Parathyroid adenoma (tissue), 2 donors: ENCODE measurements at regions not wholly inside any gene's neighbourhood (a gene's known extent, or its start where the extent isn't known, plus 50 kb on each side); places are given as distances from the start of the nearest gene placed in this dataset.
"Not testable (repeated sequence)": the region's sequence is repeated elsewhere in the genome, so short reads cannot be mapped to it uniquely, and the experiment has no call there.

Experiments used
- H2AFZ ChIP-seq: fragments of 300-600 bp; sonication (generic); one replicate; pipeline ENCODE4 v1.7.0; 2017; ENCODE audit warnings: antibody characterized with exemption, mild to moderate bottlenecking
- H3K27ac ChIP-seq: fragments of 300-600 bp; sonication (generic); one replicate; pipeline ENCODE4 v1.7.0; 2017
- H3K27me3 ChIP-seq: fragments of 300-600 bp; sonication (generic); one replicate; pipeline ENCODE4 v1.7.0; 2017; ENCODE audit warnings: low read length; ENCODE audit not compliant: control insufficient read depth, insufficient read depth
- H3K36me3 ChIP-seq: fragments of 300-600 bp; sonication (generic); one replicate; pipeline ENCODE4 v1.7.0; 2017; ENCODE audit warnings: low read length; ENCODE audit not compliant: control insufficient read depth, insufficient read depth
- H3K4me1 ChIP-seq: fragments of 300-600 bp; sonication (generic); one replicate; pipeline ENCODE4 v1.7.0; 2017; ENCODE audit warnings: control low read depth
- H3K4me2 ChIP-seq: fragments of 300-600 bp; sonication (generic); one replicate; pipeline ENCODE4 v1.7.0; 2017; ENCODE audit warnings: low read length
- H3K4me3 ChIP-seq: fragments of 300-600 bp; sonication (generic); one replicate; pipeline ENCODE4 v1.7.0; 2017; ENCODE audit warnings: low read depth, low read length
- H3K79me2 ChIP-seq: fragments of 300-600 bp; sonication (generic); one replicate; pipeline ENCODE4 v1.7.0; 2017; ENCODE audit warnings: control low read depth
- H3K9ac ChIP-seq: fragments of 300-600 bp; sonication (generic); one replicate; pipeline ENCODE4 v1.7.0; 2017; ENCODE audit warnings: mild to moderate bottlenecking
- H3K9me3 ChIP-seq: fragments of 300-600 bp; sonication (generic); one replicate; pipeline ENCODE4 v1.7.0; 2017; ENCODE audit warnings: low read length; ENCODE audit not compliant: control insufficient read depth
- TF ChIP-seq, protein P1 (sequence below): fragments of 300-600 bp; sonication (generic); IDR thresholded peaks from one replicate; pipeline ENCODE4 v1.7.0; 2017; ENCODE audit warnings: antibody characterized with exemption, mild to moderate bottlenecking
- donor health status: primary hyperparathyroidism.

- Histone ChIP-seq H3K9ac (no peak overlapping the region), H3K27me3 (no peaks in the 10 kb centered on the region), H3K4me1 (no peaks in the 10 kb centered on the region), H2AFZ (no peak overlapping the region), H3K79me2 (no peaks in the 10 kb centered on the region), H3K9me3 (no peaks in the 10 kb centered on the region), H3K36me3 (no peaks in the 10 kb centered on the region), H3K4me3 (no peak overlapping the region), H3K4me2 (no peak overlapping the region), H3K27ac (no peak overlapping the region)
- TF ChIP-seq, protein P1, sequence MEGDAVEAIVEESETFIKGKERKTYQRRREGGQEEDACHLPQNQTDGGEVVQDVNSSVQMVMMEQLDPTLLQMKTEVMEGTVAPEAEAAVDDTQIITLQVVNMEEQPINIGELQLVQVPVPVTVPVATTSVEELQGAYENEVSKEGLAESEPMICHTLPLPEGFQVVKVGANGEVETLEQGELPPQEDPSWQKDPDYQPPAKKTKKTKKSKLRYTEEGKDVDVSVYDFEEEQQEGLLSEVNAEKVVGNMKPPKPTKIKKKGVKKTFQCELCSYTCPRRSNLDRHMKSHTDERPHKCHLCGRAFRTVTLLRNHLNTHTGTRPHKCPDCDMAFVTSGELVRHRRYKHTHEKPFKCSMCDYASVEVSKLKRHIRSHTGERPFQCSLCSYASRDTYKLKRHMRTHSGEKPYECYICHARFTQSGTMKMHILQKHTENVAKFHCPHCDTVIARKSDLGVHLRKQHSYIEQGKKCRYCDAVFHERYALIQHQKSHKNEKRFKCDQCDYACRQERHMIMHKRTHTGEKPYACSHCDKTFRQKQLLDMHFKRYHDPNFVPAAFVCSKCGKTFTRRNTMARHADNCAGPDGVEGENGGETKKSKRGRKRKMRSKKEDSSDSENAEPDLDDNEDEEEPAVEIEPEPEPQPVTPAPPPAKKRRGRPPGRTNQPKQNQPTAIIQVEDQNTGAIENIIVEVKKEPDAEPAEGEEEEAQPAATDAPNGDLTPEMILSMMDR = no peak
These were observed 86.2 kb upstream of the CDH9 start for GRCh38 chr5:27124590-27124989.

GRCh38 chr5:27119736-27120321 lies 81.4 kb upstream of the CDH9 start:
- H3K79me2 ChIP-seq, H3K36me3 ChIP-seq, H3K4me2 ChIP-seq, H3K27me3 ChIP-seq, H3K4me1 ChIP-seq, H3K9ac ChIP-seq, H3K9me3 ChIP-seq, H3K27ac ChIP-seq, H3K4me3 ChIP-seq, H2AFZ ChIP-seq: not testable (repeated sequence)

- no peaks in the 10 kb centered on the region for H3K4me1 ChIP-seq
- H3K9me3 ChIP-seq = no peaks in the 10 kb centered on the region
These were observed 65.1 kb upstream of the CDH9 start for GRCh38 chr5:27103486-27103885.

DNA sequence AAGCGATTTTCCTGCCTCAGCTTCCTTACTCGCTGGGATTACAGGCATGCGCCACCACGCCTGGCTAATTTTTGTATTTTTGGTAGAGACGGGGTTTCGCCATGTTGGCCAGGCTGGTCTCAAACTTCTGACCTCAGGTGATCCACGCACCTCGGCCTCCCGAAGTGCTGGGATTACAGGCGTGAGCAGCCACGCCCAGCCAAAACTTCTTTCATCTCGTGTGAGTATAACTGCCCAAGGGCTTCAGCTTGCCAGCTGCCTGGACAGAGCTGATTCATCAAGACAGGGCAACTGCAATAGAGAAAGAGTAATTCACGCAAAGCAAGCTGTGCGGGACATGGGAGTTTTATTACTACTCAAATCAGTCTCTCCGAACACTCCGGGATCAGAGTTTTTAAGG lies 57.4 kb upstream of the CDH9 start:
- not testable (repeated sequence) for H3K36me3 ChIP-seq, H3K9ac ChIP-seq, H3K27ac ChIP-seq, H3K4me1 ChIP-seq, H3K9me3 ChIP-seq, H3K27me3 ChIP-seq, H3K4me3 ChIP-seq, H3K79me2 ChIP-seq, H3K4me2 ChIP-seq, H2AFZ ChIP-seq

More at GRCh38 chr5:27103486-27103885, 65.1 kb upstream of the CDH9 start:
- Histone ChIP-seq H2AFZ (no peak overlapping the region), H3K36me3 (no peaks in the 10 kb centered on the region), H3K27me3 (no peaks in the 10 kb centered on the region), H3K27ac (no peak overlapping the region), H3K4me3 (no peak overlapping the region), H3K4me2 (no peak overlapping the region), H3K9ac (no peak overlapping the region), H3K79me2 (no peaks in the 10 kb centered on the region)
- TF ChIP-seq, protein P1 = no peak

- H3K27ac ChIP-seq = no peak overlapping the region
- no peaks in the 10 kb centered on the region for H3K79me2 ChIP-seq
- no peak overlapping the region for H3K4me2 ChIP-seq
- no peaks in the 10 kb centered on the region for H3K4me1 ChIP-seq
- no peak overlapping the region for H3K9ac ChIP-seq
- TF ChIP-seq, protein P1 = no peak
- no peak overlapping the region for H2AFZ ChIP-seq
- H3K4me3 ChIP-seq = no peak overlapping the region
- no peaks in the 10 kb centered on the region for H3K27me3 ChIP-seq
- no peaks in the 10 kb centered on the region for H3K36me3 ChIP-seq
- no peaks in the 10 kb centered on the region for H3K9me3 ChIP-seq
These were observed 54.9 kb upstream of the CDH9 start for GRCh38 chr5:27093279-27093678.

GRCh38 chr5:27091858-27092257 lies 53.5 kb upstream of the CDH9 start:
- TF ChIP-seq, protein P1 = no peak
- H3K4me1 ChIP-seq = no peaks in the 10 kb centered on the region

DNA sequence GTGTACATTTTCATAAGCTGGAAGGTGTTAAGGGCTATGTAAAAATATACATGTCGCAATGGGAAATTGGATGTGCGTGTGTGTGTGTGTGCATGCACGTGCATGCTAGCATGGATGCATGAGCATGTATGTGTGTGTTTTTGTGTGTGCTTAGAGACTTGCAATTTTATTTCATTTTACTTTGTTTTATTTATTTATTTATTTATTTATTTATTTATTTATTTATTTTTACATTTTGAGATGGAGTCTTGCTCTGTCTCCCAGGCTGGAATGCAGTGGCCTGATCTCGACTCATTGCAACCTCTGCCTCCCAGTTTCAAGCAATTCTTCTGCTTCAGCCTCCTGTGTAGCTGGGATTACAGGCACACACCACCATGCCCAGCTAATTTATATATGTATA lies 50.4 kb upstream of the CDH9 start:
- H3K4me3 ChIP-seq, H2AFZ ChIP-seq, H3K9me3 ChIP-seq, H3K4me2 ChIP-seq, H3K9ac ChIP-seq, H3K27me3 ChIP-seq, H3K36me3 ChIP-seq, H3K4me1 ChIP-seq, H3K27ac ChIP-seq, H3K79me2 ChIP-seq: not testable (repeated sequence)

More at GRCh38 chr5:27091858-27092257, 53.5 kb upstream of the CDH9 start:
- H3K4me2 ChIP-seq = no peak overlapping the region
- H3K27ac ChIP-seq = no peak overlapping the region
- no peak overlapping the region for H2AFZ ChIP-seq
- H3K36me3 ChIP-seq = no peaks in the 10 kb centered on the region
- no peaks in the 10 kb centered on the region for H3K27me3 ChIP-seq
- no peaks in the 10 kb centered on the region for H3K9me3 ChIP-seq
- no peak overlapping the region for H3K9ac ChIP-seq
- H3K79me2 ChIP-seq = no peaks in the 10 kb centered on the region
- H3K4me3 ChIP-seq = no peak overlapping the region
